CD14-positive monocyte (primary cell): ENCODE measurements at regions not wholly inside any gene's neighbourhood (a gene's known extent, or its start where the extent isn't known, plus 50 kb on each side); places are given as distances from the start of the nearest gene placed in this dataset.

Source experiments
- DNase-seq, 3 donors: peaks; one replicate each; pipeline ENCODE4 v3.0.0-alpha.2; 2011 to 2022
- H2AFZ ChIP-seq: 2 replicates; pipeline ENCODE4 v1.6.0; 2012; ENCODE audit warnings: mild to moderate bottlenecking, low read depth, low read length, inconsistent platforms; ENCODE audit not compliant: insufficient read depth, poor library complexity, severe bottlenecking
- H3K27ac ChIP-seq, 2 donors: 1 replicate in 1 of 2; 2 replicates in 1 of 2; pipeline ENCODE4 v1.5.1; 2012 to 2013; ENCODE audit warnings: low read length in 2 of 2, control low read depth in 1 of 2, inconsistent platforms in 1 of 2, low read depth in 1 of 2, mild to moderate bottlenecking in 1 of 2
- H3K27me3 ChIP-seq, 2 donors: one replicate each; pipeline versions ENCODE4 v1.6.0 to v1.6.1; 2011 to 2013; ENCODE audit warnings: low read length in 2 of 2; ENCODE audit not compliant: control insufficient read depth in 2 of 2, insufficient read depth in 2 of 2
- H3K36me3 ChIP-seq, 2 donors: replicated peaks in 1 of 2; 1 replicate in 1 of 2; 2 replicates in 1 of 2; pipeline versions ENCODE4 v1.5.1 to v1.6.1; 2012 to 2013; ENCODE audit warnings: low read length in 2 of 2, control low read depth in 1 of 2, inconsistent platforms in 1 of 2, mild to moderate bottlenecking in 1 of 2; ENCODE audit not compliant: insufficient read depth in 2 of 2, control insufficient read depth in 1 of 2
- H3K4me1 ChIP-seq, 2 donors: 1 replicate in 1 of 2; 2 replicates in 1 of 2; pipeline versions ENCODE4 v1.5.1 to v1.6.1; 2012 to 2013; ENCODE audit warnings: low read length in 2 of 2, control low read depth in 1 of 2, inconsistent platforms in 1 of 2, mild to moderate bottlenecking in 1 of 2, moderate library complexity in 1 of 2; ENCODE audit not compliant: insufficient read depth in 2 of 2, control insufficient read depth in 1 of 2
- H3K4me2 ChIP-seq: replicated peaks from 2 replicates; pipeline ENCODE3; 2012; ENCODE audit warnings: low read length, moderate library complexity, mild to moderate bottlenecking; ENCODE audit not compliant: poor library complexity, severe bottlenecking; ENCODE audit errors: extremely low read depth
- H3K4me3 ChIP-seq, 3 experiments: fragments of 200-600 bp in 1 of 3; sonication (generic) in 1 of 3; replicated peaks in 1 of 3; 1 replicate in 2 of 3; 2 replicates in 1 of 3; pipeline ENCODE4 v1.5.1; 2011 to 2013; ENCODE audit warnings: low read length in 3 of 3, mild to moderate bottlenecking in 3 of 3, control low read depth in 2 of 3, low read depth in 2 of 3, inconsistent platforms in 1 of 3, moderate library complexity in 1 of 3
- H3K79me2 ChIP-seq: 2 replicates; pipeline ENCODE4 v1.6.0; 2012; ENCODE audit warnings: mild to moderate bottlenecking, control low read depth, inconsistent platforms, low read length, moderate library complexity; ENCODE audit not compliant: insufficient read depth
- H3K9ac ChIP-seq: 2 replicates; pipeline ENCODE4 v1.6.0; 2017; ENCODE audit warnings: low read length, mild to moderate bottlenecking; ENCODE audit not compliant: insufficient read depth, poor library complexity, severe bottlenecking
- H3K9me3 ChIP-seq, 2 donors: replicated peaks in 1 of 2; 1 replicate in 1 of 2; 2 replicates in 1 of 2; pipeline versions ENCODE4 v1.5.1 to v1.6.1; 2012 to 2013; ENCODE audit warnings: low read length in 2 of 2, control low read depth in 1 of 2; ENCODE audit not compliant: control insufficient read depth in 1 of 2, insufficient read depth in 1 of 2
- H4K20me1 ChIP-seq: 2 replicates; pipeline ENCODE4 v1.6.0; 2012; ENCODE audit warnings: mild to moderate bottlenecking, low read length, control low read depth, moderate library complexity; ENCODE audit not compliant: insufficient read depth
- H3K27ac Mint-ChIP-seq, 7 donors: one replicate each; pipeline ENCODE4 v1.8.0; 2020; ENCODE audit warnings: mild to moderate bottlenecking in 7 of 7, mixed read lengths in 7 of 7, moderate library complexity in 6 of 7, inconsistent platforms in 2 of 7
- H3K27me3 Mint-ChIP-seq, 3 donors: one replicate each; pipeline ENCODE4 v1.8.0; 2021 to 2022; ENCODE audit warnings: low read depth in 3 of 3, mild to moderate bottlenecking in 3 of 3, mixed read lengths in 3 of 3, moderate library complexity in 3 of 3, inconsistent platforms in 1 of 3
- H3K36me3 Mint-ChIP-seq, 2 donors: one replicate each; pipeline ENCODE4 v1.8.0; 2020; ENCODE audit warnings: mixed read lengths in 2 of 2, inconsistent platforms in 1 of 2, mild to moderate bottlenecking in 1 of 2
- H3K4me1 Mint-ChIP-seq: one replicate; pipeline ENCODE4 v1.8.0; 2020; ENCODE audit warnings: mild to moderate bottlenecking, mixed read lengths
- H3K4me3 Mint-ChIP-seq, 2 donors: one replicate each; pipeline ENCODE4 v1.8.0; 2020; ENCODE audit warnings: mild to moderate bottlenecking in 2 of 2, mixed read lengths in 2 of 2, moderate library complexity in 1 of 2
- H3K9me3 Mint-ChIP-seq, 7 donors: one replicate each; pipeline ENCODE4 v1.8.0; 2020 to 2022; ENCODE audit warnings: mixed read lengths in 7 of 7, mild to moderate bottlenecking in 6 of 7, moderate library complexity in 6 of 7, inconsistent platforms in 2 of 7
- WGBS: methylation state at CpG from one replicate; pipeline ENCODE4 v1.1.5; 2013; ENCODE audit warnings: missing lambda C conversion rate; ENCODE audit not compliant: insufficient coverage; 5-methylcytosine and 5-hydroxymethylcytosine counted together
- intact Hi-C, 2 donors: fragments of 100-400 bp; cut with micrococcal nuclease; formaldehyde crosslinking; loops; one replicate each; pipeline versions ENCODE4 v1.15.0 to v1.15.1; 2023
- TF ChIP-seq, protein P1 (sequence below): fragments of 200-600 bp; IDR thresholded peaks from one replicate; pipeline ENCODE4 v1.8.0; 2022; ENCODE audit warnings: antibody characterized with exemption, mild to moderate bottlenecking

DNA sequence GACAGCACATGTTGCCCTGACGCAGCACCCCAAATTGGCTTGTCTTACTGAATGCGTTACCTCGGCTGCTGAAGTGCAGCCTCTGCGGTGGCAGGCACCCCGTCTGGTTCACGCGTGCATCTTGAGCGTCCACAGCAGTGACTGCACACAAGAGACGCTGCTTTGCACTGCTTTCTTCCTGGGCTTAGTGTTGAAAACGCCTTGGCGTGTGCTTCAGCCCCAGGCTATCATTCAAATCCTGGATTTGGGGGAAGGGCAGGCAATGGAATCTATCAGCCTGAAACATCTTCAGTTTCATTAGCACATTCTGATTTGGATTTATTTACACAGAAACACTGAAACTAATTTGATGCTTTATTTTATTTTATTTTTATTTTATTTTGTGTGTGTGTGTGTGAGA is 342.7 kb downstream of the SMOC2 start:
- peaks cover 0 to 2% (median 0%) of the 10 kb centered on the region in 3 donors for H3K27me3 Mint-ChIP-seq

DNA sequence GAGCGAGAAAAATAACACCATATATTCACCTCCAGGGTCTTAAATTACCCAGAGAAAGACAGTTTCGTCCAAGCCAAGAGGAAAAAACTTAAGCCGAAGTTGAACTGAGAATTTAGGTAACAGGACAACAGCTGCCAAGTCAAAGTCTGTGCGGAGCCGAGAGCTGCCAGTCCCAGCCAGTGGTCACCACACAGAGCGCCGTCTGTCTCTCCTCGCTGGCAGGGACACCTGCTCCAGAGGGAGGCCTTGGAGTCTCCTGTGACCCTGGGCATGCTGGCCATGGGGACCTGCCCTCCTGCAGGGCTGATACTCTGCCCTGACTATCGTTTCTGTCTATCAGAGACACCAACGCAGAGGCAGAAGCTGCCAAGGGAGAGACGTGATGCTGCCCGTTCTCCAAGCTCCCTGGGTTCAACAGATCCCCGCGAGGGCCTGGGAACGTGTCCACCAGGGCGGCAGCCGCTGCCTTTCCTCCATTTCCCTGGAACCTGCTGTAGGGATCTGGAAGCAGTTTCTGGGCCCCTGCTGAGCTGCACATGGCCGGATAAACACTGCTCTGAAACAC is 341.3 kb downstream of the SMOC2 start:
- TF ChIP-seq, protein P1, sequence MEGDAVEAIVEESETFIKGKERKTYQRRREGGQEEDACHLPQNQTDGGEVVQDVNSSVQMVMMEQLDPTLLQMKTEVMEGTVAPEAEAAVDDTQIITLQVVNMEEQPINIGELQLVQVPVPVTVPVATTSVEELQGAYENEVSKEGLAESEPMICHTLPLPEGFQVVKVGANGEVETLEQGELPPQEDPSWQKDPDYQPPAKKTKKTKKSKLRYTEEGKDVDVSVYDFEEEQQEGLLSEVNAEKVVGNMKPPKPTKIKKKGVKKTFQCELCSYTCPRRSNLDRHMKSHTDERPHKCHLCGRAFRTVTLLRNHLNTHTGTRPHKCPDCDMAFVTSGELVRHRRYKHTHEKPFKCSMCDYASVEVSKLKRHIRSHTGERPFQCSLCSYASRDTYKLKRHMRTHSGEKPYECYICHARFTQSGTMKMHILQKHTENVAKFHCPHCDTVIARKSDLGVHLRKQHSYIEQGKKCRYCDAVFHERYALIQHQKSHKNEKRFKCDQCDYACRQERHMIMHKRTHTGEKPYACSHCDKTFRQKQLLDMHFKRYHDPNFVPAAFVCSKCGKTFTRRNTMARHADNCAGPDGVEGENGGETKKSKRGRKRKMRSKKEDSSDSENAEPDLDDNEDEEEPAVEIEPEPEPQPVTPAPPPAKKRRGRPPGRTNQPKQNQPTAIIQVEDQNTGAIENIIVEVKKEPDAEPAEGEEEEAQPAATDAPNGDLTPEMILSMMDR, result no peak
- H3K4me1 Mint-ChIP-seq, result no peaks in the 10 kb centered on the region
- Histone ChIP-seq H3K79me2 (no peaks in the 10 kb centered on the region), H3K4me3 (no peak overlapping the region), H3K9ac (no peak overlapping the region), H3K27ac (no peak overlapping the region), H3K4me2 (no peak overlapping the region), H3K27me3 (no peaks in the 10 kb centered on the region), H4K20me1 (no peaks in the 10 kb centered on the region), H3K9me3 (peaks cover 20 to 31% of the 10 kb centered on the region in 2 donors), H3K4me1 (no peaks in the 10 kb centered on the region), H2AFZ (no peak overlapping the region), H3K36me3 (no peaks in the 10 kb centered on the region)
- WGBS, result 90% methylated on average over 14 of the region's 18 CpGs
- H3K4me3 Mint-ChIP-seq, result no peak overlapping the region
- H3K27me3 Mint-ChIP-seq, result peaks cover 0 to 2% (median 0%) of the 10 kb centered on the region in 3 donors
- intact Hi-C loops, result no loop called here
- no peak for DNase-seq
- no peaks in the 10 kb centered on the region for H3K36me3 Mint-ChIP-seq
- no peak overlapping the region for H3K27ac Mint-ChIP-seq
- peaks cover 6 to 18% (median 11%) of the 10 kb centered on the region in 7 donors for H3K9me3 Mint-ChIP-seq

More for the DNA sequence above, 342.7 kb downstream of the SMOC2 start:
- no peaks in the 10 kb centered on the region for H3K36me3 Mint-ChIP-seq
- Histone ChIP-seq H3K9ac (no peak overlapping the region), H3K79me2 (no peaks in the 10 kb centered on the region), H4K20me1 (no peaks in the 10 kb centered on the region), H3K9me3 (peaks cover 13 to 20% of the 10 kb centered on the region in 2 donors), H3K27me3 (no peaks in the 10 kb centered on the region), H3K4me1 (no peaks in the 10 kb centered on the region), H2AFZ (no peak overlapping the region), H3K27ac (no peak overlapping the region), H3K4me2 (no peak overlapping the region), H3K4me3 (no peak overlapping the region), H3K36me3 (no peaks in the 10 kb centered on the region)
- peaks cover 2 to 14% (median 9%) of the 10 kb centered on the region in 7 donors for H3K9me3 Mint-ChIP-seq
- no peak for DNase-seq
- TF ChIP-seq, protein P1, result no peak
- intact Hi-C loops, result no loop called here
- 93% methylated on average over 9 of the region's 11 CpGs for WGBS
- H3K27ac Mint-ChIP-seq, result no peak overlapping the region
- H3K4me3 Mint-ChIP-seq, result no peak overlapping the region
- no peaks in the 10 kb centered on the region for H3K4me1 Mint-ChIP-seq
